Neutrophil (primary cell): ENCODE measurements at regions not wholly inside any gene's neighbourhood (a gene's known extent, or its start where the extent isn't known, plus 50 kb on each side); places are given as distances from the start of the nearest gene placed in this dataset.

Experiments
- H3K27ac ChIP-seq: fragments of 200-600 bp; sonication (generic); 2 replicates; pipeline ENCODE4 v1.5.1; 2016; ENCODE audit warnings: mild to moderate bottlenecking, moderate library complexity
- H3K27me3 ChIP-seq: fragments of 200-600 bp; sonication (generic); 2 replicates; pipeline ENCODE4 v1.6.0; 2016; ENCODE audit warnings: mild to moderate bottlenecking
- H3K36me3 ChIP-seq: fragments of 200-600 bp; sonication (generic); 2 replicates; pipeline ENCODE4 v1.5.1; 2017
- H3K4me1 ChIP-seq, 2 experiments: fragments of 200-600 bp in 1 of 2; sonication (generic) in 1 of 2; 1 replicate in 1 of 2; 2 replicates in 1 of 2; pipeline versions ENCODE4 v1.5.1 to v1.6.1; 2013 to 2016; ENCODE audit warnings: low read depth in 1 of 2, low read length in 1 of 2, mild to moderate bottlenecking in 1 of 2, moderate library complexity in 1 of 2; ENCODE audit not compliant: control insufficient read depth in 1 of 2, insufficient read depth in 1 of 2
- H3K4me3 ChIP-seq, 2 experiments: fragments of 200-600 bp in 1 of 2; sonication (generic) in 1 of 2; 1 replicate in 1 of 2; 2 replicates in 1 of 2; pipeline ENCODE4 v1.5.1; 2013 to 2016; ENCODE audit warnings: low read depth in 1 of 2, low read length in 1 of 2, mild to moderate bottlenecking in 1 of 2, moderate library complexity in 1 of 2
- H3K9me3 ChIP-seq: fragments of 200-600 bp; sonication (generic); 2 replicates; pipeline ENCODE4 v1.5.1; 2016
- CTCF ChIP-seq: fragments of 200-600 bp; sonication (generic); IDR thresholded peaks from 2 replicates; pipeline ENCODE4 v1.5.1; 2016; ENCODE audit warnings: antibody characterized with exemption

- H3K27ac ChIP-seq, result no peak overlapping the region
- no peaks in the 10 kb centered on the region for H3K4me1 ChIP-seq
- no peaks in the 10 kb centered on the region for H3K9me3 ChIP-seq
- H3K4me3 ChIP-seq, result no peak overlapping the region
- H3K27me3 ChIP-seq, result no peaks in the 10 kb centered on the region
- no peaks in the 10 kb centered on the region for H3K36me3 ChIP-seq
- no peak for TF ChIP-seq CTCF
Measured at GRCh38 chr10:30127120-30127541, 67.7 kb upstream of the JCAD start.

GRCh38 chr10:30125496-30125895 is 66.1 kb upstream of the JCAD start:
- no peaks in the 10 kb centered on the region for H3K4me1 ChIP-seq
- H3K27me3 ChIP-seq, result no peaks in the 10 kb centered on the region
- no peak overlapping the region for H3K4me3 ChIP-seq
- no peaks in the 10 kb centered on the region for H3K9me3 ChIP-seq
- no peaks in the 10 kb centered on the region for H3K36me3 ChIP-seq
- H3K27ac ChIP-seq, result no peak overlapping the region
- no peak for TF ChIP-seq CTCF

GRCh38 chr10:30124704-30125103 is 65.3 kb upstream of the JCAD start:
- TF ChIP-seq CTCF, result no peak
- H3K27me3 ChIP-seq, result no peaks in the 10 kb centered on the region
- H3K4me1 ChIP-seq, result no peaks in the 10 kb centered on the region
- no peak overlapping the region for H3K4me3 ChIP-seq
- H3K9me3 ChIP-seq, result no peaks in the 10 kb centered on the region
- H3K36me3 ChIP-seq, result no peaks in the 10 kb centered on the region
- H3K27ac ChIP-seq, result no peak overlapping the region

- Histone ChIP-seq H3K27me3 (peaks cover 5% of the 10 kb centered on the region), H3K4me3 (no peak overlapping the region), H3K9me3 (no peaks in the 10 kb centered on the region), H3K4me1 (no peaks in the 10 kb centered on the region), H3K36me3 (no peaks in the 10 kb centered on the region), H3K27ac (no peak overlapping the region)
- no peak for TF ChIP-seq CTCF
Measured at GRCh38 chr10:30121401-30121800, 62.0 kb upstream of the JCAD start.

GRCh38 chr10:30118590-30118989 is 59.2 kb upstream of the JCAD start:
- no peak for TF ChIP-seq CTCF
- no peak overlapping the region for H3K4me3 ChIP-seq

More at GRCh38 chr10:30118590-30118989, 59.2 kb upstream of the JCAD start:
- no peaks in the 10 kb centered on the region for H3K36me3 ChIP-seq
- peaks cover 31% of the 10 kb centered on the region for H3K27me3 ChIP-seq
- no peaks in the 10 kb centered on the region for H3K9me3 ChIP-seq
- H3K4me1 ChIP-seq, result no peaks in the 10 kb centered on the region
- H3K27ac ChIP-seq, result no peak overlapping the region
